ENCODE measurements at regions not wholly inside any gene's neighbourhood (a gene's known extent, or its start where the extent isn't known, plus 50 kb on each side); places are given as distances from the start of the nearest gene placed in this dataset.

- H3K4me1 ChIP-seq (replicated peaks in 1 of 2; ENCODE audit: control insufficient read depth in 2 of 2, insufficient read depth in 2 of 2, low read length in 2 of 2), result no peaks in the 10 kb centered on the region
- no peaks in the 10 kb centered on the region for H3K79me2 ChIP-seq (ENCODE audit: control insufficient read depth, insufficient read depth, low read length)
- no peak for ATAC-seq
- H3K36me3 ChIP-seq (ENCODE audit: control insufficient read depth, insufficient read depth, low read length), result no peaks in the 10 kb centered on the region
- FAIRE-seq, result no peak
- H4K20me1 ChIP-seq (replicated peaks; ENCODE audit: control insufficient read depth, insufficient read depth, low read length), result no peaks in the 10 kb centered on the region
- H3K9me1 ChIP-seq (ENCODE audit: control insufficient read depth, insufficient read depth, low read length), result no peaks in the 10 kb centered on the region
- H3K9ac ChIP-seq (ENCODE audit: insufficient read depth in 1 of 2, low read depth in 2 of 2, low read length in 2 of 2), result no peak overlapping the region
- CTCF ChIA-PET (ENCODE audit: low intra/inter-chr PET ratio), result no interaction called here
- no peak overlapping the region for H3K27ac ChIP-seq (ENCODE audit: extremely low read depth, low read depth, low read length)
- H3K9me3 ChIP-seq (replicated peaks; ENCODE audit: control insufficient read depth, insufficient read depth, low read depth, low read length), result no peaks in the 10 kb centered on the region
- POLR2A ChIA-PET, result no interaction called here
- TF ChIP-seq AFF1 (IDR thresholded peaks at IDR 0.05; ENCODE audit: low read depth in 1 of 2, partially characterized antibody in 2 of 2) (no peak), HOMEZ (CRISPR knock-in tag; IDR thresholded peaks at IDR 0.05) (no peak), SAP30 (IDR thresholded peaks at IDR 0.05; ENCODE audit: borderline replicate concordance, insufficient read depth, low read depth, low read length, poor library complexity, severe bottlenecking) (no peak), KDM1A (IDR thresholded peaks at IDR 0.05) (no peak), SMC3 (conservative IDR thresholded peaks at IDR 0.05; ENCODE audit: insufficient read depth, low read depth, low read length) (no peak), RB1 (IDR thresholded peaks at IDR 0.05; ENCODE audit: low read depth) (no peak), ZNF511 (CRISPR knock-in tag; IDR thresholded peaks at IDR 0.05) (no peak), ZKSCAN3 (CRISPR knock-in tag; IDR thresholded peaks at IDR 0.05) (no peak), MTA1 (IDR thresholded peaks at IDR 0.05; ENCODE audit: borderline replicate concordance) (no peak), ZHX1 (conservative IDR thresholded peaks at IDR 0.05; ENCODE audit: low read length) (no peak), PML (IDR thresholded peaks at IDR 0.05; ENCODE audit: low read length) (no peak), ZNF655 (CRISPR knock-in tag; IDR thresholded peaks at IDR 0.05) (no peak), MECOM (CRISPR knock-in tag; IDR thresholded peaks at IDR 0.05) (no peak)
- no peak overlapping the region for H2AFZ ChIP-seq (ENCODE audit: low read depth, low read length)
- H3K4me3 ChIP-seq, result no peak overlapping the region
- DNase-seq (ENCODE audit: extremely low read depth in 1 of 4, low spot score in 3 of 4), result no peak
- WGBS (ENCODE audit: insufficient coverage, low coverage, missing lambda C conversion rate), result 3% methylated on average over 3 of the region's 3 CpGs
- H3K4me2 ChIP-seq (ENCODE audit: insufficient read depth, low read length), result no peak overlapping the region
- no peaks in the 10 kb centered on the region for H3K27me3 ChIP-seq (ENCODE audit: control insufficient read depth in 2 of 2, insufficient read depth in 2 of 2, low read length in 2 of 2)
- in situ Hi-C loops (cut with MboI) (no loop called here), intact Hi-C loops (cut with micrococcal nuclease) (no loop called here)
- no TSS peak for BruUV-seq (replicated peaks)
These were observed 65.4 kb upstream of the ZNF91 start for GRCh38 chr19:23460656-23461055.
